IPS-20b (cell line): ENCODE measurements at regions not wholly inside any gene's neighbourhood (a gene's known extent, or its start where the extent isn't known, plus 50 kb on each side); places are given as distances from the start of the nearest gene placed in this dataset.

Experiments
- H3K27ac ChIP-seq: one replicate; pipeline ENCODE4 v1.5.1; 2013; ENCODE audit warnings: low read length
- H3K27me3 ChIP-seq: 2 replicates; pipeline ENCODE4 v1.6.1; 2013; ENCODE audit warnings: mild to moderate bottlenecking, low read length, inconsistent platforms; ENCODE audit not compliant: insufficient read depth
- H3K36me3 ChIP-seq: 2 replicates; pipeline ENCODE4 v1.6.1; 2013; ENCODE audit warnings: low read depth, mild to moderate bottlenecking, inconsistent platforms, low read length, moderate library complexity; ENCODE audit not compliant: insufficient read depth
- H3K4me1 ChIP-seq: 2 replicates; pipeline ENCODE4 v1.6.1; 2013; ENCODE audit warnings: mild to moderate bottlenecking, control low read depth, inconsistent platforms, low read length, moderate library complexity; ENCODE audit not compliant: insufficient read depth
- H3K4me3 ChIP-seq: 2 replicates; pipeline ENCODE4 v1.5.1; 2013; ENCODE audit warnings: mild to moderate bottlenecking, low read length, inconsistent platforms
- H3K9ac ChIP-seq: 2 replicates; pipeline ENCODE4 v1.6.1; 2013; ENCODE audit warnings: low read depth, mild to moderate bottlenecking, inconsistent platforms, low read length, moderate library complexity
- H3K9me3 ChIP-seq: 2 replicates; pipeline ENCODE4 v1.6.1; 2013; ENCODE audit warnings: mild to moderate bottlenecking, low read depth, low read length, inconsistent platforms; ENCODE audit not compliant: insufficient read depth

DNA sequence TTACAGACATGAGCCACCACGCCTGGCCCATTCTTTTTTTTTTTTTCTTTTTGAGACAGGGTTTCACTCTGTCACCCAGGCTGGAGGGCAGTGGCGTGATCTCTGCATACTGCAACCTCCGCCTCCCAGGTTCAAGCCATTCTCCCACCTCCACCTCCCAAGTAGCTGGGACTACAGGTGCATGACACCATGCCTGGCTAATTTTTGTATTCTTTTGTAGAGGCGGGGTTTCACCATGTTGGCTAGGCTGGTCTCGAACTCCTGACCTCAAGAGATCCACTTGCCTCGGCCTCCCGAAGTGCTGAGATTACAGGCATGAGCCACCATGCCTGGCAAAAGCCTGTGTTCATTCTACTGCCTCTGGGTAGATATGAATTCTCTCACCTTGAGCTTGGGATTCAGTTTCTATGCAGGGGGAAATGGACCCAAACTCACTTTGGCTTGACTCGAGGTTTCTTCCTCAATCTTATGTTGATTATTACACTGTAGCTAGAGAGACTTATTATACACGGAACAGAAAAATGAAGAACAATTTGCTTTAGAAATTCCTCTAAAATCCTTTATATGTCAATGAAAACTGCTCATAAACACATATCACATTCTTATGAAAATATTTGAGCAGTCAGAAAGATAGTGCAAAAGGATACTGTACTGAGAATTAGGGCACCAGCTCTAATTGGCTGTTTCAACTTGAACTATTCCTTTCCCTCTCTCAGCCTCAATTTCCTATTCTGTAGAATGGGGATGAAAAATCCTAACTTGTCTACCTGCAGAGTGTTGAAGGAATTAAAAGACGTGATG lies 252.3 kb downstream of the MYCN start:
- Histone ChIP-seq H3K36me3 (no peaks in the 10 kb centered on the region), H3K9me3 (no peaks in the 10 kb centered on the region), H3K4me1 (no peaks in the 10 kb centered on the region), H3K27me3 (no peaks in the 10 kb centered on the region), H3K9ac (no peak overlapping the region), H3K4me3 (no peak overlapping the region), H3K27ac (no peak overlapping the region)

DNA sequence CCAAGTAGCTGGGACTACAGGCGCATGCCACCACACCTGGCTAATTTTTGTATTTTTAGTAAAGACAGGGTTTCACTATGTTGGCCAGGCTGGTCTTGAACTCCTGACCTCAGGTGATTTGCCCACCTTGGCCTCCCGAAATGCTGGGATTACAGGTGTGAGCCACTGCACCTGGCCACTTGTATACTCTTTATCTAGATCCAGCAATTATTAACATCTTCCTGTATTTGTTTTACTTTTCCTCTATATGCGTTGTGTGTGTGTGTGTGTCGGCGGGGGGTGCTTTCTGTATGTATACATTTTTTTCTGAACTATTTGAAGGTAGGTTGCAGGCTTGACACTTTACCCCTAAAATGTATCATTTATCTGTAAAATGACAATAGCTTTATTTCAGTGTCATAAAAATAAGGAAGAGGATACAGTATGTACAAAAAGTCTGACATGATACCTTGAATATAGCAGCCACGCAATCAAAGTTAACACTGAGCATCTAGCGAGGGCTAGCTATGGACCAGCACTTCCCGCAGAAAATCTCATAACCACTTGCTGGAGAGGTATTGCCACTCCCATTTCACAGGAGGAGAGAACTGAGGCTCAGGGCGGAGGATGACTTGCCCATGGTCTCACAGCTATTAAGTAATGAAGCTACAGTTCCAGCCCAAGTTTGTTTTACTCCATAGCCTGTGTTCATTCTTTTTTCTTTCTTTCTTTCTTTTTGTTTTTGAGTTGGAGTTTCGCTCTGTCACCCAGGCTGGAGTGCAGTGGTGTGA lies 251.3 kb downstream of the MYCN start:
- no peaks in the 10 kb centered on the region for H3K4me1 ChIP-seq
- no peaks in the 10 kb centered on the region for H3K9me3 ChIP-seq
- no peak overlapping the region for H3K4me3 ChIP-seq
- H3K27me3 ChIP-seq, result no peaks in the 10 kb centered on the region
- no peaks in the 10 kb centered on the region for H3K36me3 ChIP-seq
- no peak overlapping the region for H3K27ac ChIP-seq
- H3K9ac ChIP-seq, result no peak overlapping the region

DNA sequence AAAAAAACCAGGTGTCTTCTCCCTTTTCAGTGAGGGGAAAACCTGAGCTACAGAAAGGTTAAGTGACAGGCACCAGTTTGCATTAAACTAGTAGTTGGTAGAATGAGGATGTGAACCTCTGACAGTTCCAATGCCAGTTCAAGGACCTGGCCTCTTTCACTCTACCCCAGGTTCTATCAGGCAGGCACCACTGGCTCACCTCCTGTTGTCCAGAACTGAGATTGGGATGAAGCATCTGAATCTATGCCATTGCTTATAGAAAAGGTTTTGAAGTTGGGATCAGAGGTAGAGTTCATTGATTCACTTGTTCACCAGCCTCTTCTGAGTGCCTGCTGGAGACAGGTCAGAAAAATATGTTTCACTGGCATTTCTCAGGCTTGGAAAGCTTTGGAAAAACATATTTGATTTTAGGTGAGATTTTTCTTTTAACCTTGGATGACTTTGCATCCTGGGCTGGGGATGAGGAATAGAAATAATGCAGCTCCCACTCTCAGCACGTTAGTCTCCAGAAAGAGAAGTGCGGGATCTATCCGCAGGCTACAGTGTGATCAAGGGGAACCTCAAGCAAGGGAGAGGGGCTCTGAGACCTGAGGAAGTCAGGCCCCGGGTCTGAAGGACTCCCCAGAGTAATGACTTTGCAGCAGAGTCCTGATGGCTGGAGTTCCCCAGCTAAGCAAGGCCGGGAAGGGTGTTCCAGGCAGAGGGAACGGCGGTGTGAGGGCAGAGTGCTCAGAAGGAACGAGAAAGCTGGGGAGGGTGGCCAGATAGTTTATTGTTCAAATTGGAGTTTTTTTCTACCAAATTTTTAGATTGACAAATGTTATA lies 250.3 kb downstream of the MYCN start:
- Histone ChIP-seq H3K9ac (no peak overlapping the region), H3K27ac (no peak overlapping the region), H3K4me3 (no peak overlapping the region), H3K9me3 (no peaks in the 10 kb centered on the region), H3K36me3 (no peaks in the 10 kb centered on the region), H3K4me1 (no peaks in the 10 kb centered on the region), H3K27me3 (no peaks in the 10 kb centered on the region)

- no peak overlapping the region for H3K9ac ChIP-seq
- no peak overlapping the region for H3K4me3 ChIP-seq
- H3K4me1 ChIP-seq, result peaks cover 4% of the 10 kb centered on the region; the same call in 1 of the 2 replicates
- H3K27ac ChIP-seq, result no peak overlapping the region
- no peaks in the 10 kb centered on the region for H3K9me3 ChIP-seq
- H3K27me3 ChIP-seq, result no peaks in the 10 kb centered on the region
- no peaks in the 10 kb centered on the region for H3K36me3 ChIP-seq
Measured at GRCh38 chr2:16189836-16190160, 249.4 kb downstream of the MYCN start.

DNA sequence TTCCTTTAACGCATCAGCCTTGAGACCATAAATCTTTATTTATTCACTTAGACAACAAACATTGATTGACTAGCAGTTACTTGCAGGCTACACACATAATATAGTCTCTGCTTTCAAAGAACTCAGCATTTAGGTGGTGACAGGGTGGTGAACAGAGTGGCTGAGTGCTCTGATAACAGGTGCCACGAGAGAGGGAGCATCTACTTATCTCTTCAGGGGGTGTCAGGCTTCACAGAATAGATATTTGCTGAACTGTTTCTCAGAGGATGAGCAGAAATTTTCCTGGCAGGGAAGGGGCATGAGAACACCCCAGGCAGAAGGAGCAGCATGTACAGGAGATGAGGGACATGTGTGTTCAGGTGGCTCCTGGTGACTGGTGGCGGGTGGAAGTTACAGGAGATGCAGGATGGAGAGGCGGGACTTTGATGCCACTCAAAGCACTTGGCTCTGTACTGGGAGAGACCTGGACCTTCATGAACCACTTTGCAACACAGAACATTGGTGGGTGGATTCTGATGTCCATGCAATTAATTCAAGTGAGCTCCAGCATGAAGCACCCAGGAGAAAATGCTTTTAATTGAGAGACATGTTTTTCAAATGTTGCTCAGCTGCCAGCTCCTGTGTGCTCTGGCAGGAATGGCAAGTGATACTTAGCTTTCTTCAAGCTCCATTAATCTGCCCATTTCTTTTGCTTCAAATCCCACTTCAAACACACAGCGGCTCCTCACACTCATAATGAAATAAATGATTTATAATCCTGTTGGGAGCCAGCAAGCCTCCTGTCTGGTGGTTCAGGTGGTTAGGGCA lies 248.9 kb downstream of the MYCN start:
- Histone ChIP-seq H3K27me3 (no peaks in the 10 kb centered on the region), H3K4me3 (no peak overlapping the region), H3K9me3 (no peaks in the 10 kb centered on the region), H3K4me1 (peaks cover 10% of the 10 kb centered on the region; the same call in 1 of the 2 replicates), H3K36me3 (no peaks in the 10 kb centered on the region), H3K27ac (no peak overlapping the region), H3K9ac (no peak overlapping the region)

DNA sequence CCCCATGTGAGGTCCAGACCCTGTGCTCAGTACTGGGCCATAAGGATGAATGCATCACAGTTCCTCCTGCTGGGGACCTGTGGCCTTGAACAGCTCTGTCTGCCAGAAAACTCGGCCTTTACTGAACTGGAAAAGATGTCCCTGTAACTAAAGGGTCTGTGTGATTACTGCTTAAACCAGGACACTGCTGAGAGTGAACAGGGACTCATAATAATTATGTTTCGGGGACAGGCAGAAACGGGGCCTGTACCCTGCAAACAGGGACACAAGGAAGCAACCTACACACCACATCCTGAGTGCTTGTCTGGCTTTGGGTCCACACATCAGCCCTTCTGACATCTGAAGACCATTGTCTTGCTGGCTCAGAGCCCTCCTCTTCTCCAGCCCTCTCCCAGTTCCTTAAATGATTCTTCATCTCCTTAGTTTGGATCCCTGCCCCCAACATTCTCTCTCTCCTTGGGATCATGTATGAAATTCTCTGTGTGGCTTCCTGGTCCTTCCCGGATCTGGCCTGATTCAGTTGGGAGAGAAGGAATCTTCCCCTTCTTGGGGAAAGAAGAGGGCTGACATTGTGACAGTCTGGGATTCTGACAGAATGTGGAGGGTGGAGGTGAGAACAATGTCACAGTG lies 248.0 kb downstream of the MYCN start:
- H3K27me3 ChIP-seq, result no peaks in the 10 kb centered on the region
- H3K4me3 ChIP-seq, result no peak overlapping the region
- no peaks in the 10 kb centered on the region for H3K36me3 ChIP-seq
- H3K4me1 ChIP-seq, result peaks cover 10% of the 10 kb centered on the region; the same call in 1 of the 2 replicates
- no peaks in the 10 kb centered on the region for H3K9me3 ChIP-seq
- H3K27ac ChIP-seq, result no peak overlapping the region
- no peak overlapping the region for H3K9ac ChIP-seq

DNA sequence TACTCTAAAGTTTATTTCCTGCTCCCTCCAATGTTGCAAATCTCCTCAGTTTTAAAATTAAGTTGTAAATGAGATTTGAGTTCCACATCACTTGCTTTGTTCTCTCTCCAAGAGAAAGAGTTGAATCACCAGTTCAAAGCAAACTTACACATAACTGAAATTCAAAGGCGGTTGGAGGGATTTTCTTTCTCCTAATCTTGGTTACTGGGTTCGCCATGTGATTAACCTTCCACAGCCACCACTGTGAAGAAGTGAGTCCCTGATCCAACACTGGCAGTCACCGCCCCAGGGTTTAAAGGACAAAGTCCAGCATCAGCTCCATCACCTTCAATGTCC lies 247.1 kb downstream of the MYCN start:
- Histone ChIP-seq H3K9me3 (no peaks in the 10 kb centered on the region), H3K4me1 (peaks cover 10% of the 10 kb centered on the region; the same call in 1 of the 2 replicates), H3K27me3 (no peaks in the 10 kb centered on the region), H3K36me3 (no peaks in the 10 kb centered on the region), H3K27ac (no peak overlapping the region), H3K4me3 (no peak overlapping the region), H3K9ac (no peak overlapping the region)

DNA sequence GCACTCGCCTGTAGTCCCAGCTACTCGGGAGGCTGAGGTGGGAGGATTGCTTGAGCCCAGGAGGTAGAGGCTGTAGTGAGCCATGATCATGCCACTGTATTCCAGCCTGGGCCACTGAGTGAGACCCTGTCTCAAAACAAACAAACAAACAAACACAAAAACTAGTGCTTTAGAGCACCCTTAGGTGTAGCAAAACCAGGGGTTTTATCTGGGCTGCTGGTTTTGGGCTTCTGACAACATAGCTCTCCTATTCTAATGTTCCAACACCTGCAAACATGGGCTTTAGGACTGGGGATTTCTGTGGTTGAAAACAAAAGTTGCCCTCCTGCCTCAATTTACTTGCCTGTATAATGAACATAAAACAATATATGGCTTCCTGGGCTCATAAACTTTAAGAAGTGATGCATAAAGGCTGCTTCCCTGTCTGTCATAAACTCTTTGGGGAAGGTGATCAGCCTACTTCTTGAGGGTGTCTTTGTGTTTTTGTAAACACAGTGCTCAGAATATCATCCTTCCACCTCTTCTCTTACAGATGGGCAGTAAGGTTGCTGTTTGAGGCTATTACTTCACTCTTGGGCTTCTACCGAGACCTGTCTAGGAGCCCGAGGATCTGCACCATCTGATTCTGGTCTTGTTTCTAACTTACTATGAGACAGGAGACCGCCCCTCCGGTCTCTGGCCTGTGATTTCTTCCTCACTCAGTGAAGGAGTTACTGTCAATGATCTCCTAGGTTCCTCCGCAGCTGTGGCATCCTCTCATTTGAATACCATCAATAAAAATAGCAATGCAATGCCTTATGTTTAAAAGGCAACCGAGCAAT lies 246.5 kb downstream of the MYCN start:
- H3K9me3 ChIP-seq, result no peaks in the 10 kb centered on the region
- no peak overlapping the region for H3K9ac ChIP-seq
- H3K4me1 ChIP-seq, result peaks cover 10% of the 10 kb centered on the region; the same call in 1 of the 2 replicates
- no peaks in the 10 kb centered on the region for H3K27me3 ChIP-seq
- H3K4me3 ChIP-seq, result no peak overlapping the region
- H3K36me3 ChIP-seq, result no peaks in the 10 kb centered on the region
- no peak overlapping the region for H3K27ac ChIP-seq

- H3K9ac ChIP-seq, result no peak overlapping the region
- no peaks in the 10 kb centered on the region for H3K27me3 ChIP-seq
- H3K27ac ChIP-seq, result no peak overlapping the region
- no peak overlapping the region for H3K4me3 ChIP-seq
- peaks cover 10% of the 10 kb centered on the region; the same call in 1 of the 2 replicates for H3K4me1 ChIP-seq
- no peaks in the 10 kb centered on the region for H3K36me3 ChIP-seq
- H3K9me3 ChIP-seq, result no peaks in the 10 kb centered on the region
Measured at GRCh38 chr2:16185801-16186272, 245.5 kb downstream of the MYCN start.

DNA sequence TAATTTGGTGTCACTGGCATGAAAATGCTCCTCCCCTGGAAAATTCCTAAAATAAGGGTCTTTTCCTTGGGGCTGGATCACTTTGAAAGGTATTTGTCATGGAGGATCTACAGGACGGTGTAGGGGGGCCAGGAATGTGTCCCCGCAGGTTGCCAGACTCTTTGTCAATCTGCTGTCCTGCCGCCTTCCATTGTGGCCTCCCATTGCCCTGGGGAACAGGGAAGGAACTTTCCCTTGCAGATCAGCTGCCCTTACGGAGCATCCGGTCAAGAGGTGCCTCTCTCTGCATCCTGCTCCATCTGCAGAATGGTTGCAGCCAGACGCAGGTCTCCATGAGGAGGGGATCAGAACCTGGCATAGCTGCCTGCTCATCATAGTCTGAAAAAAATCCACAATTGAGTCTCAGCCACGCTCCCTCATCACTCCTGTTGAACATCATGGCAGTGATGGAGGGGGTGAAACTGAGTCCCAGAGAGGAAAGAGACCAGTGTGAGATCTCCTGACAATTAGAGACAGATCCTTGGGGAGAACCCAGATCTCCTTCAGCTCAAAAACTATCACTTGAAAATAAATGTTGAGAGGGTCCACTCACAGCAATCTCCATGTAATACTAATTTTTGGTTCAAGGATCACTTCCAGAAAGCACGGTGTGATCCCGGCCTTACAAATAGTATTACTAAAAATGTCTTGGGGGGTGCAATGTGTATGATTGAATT lies 244.8 kb downstream of the MYCN start:
- no peak overlapping the region for H3K9ac ChIP-seq
- no peak overlapping the region for H3K4me3 ChIP-seq
- no peaks in the 10 kb centered on the region for H3K9me3 ChIP-seq
- no peaks in the 10 kb centered on the region for H3K36me3 ChIP-seq
- H3K27ac ChIP-seq, result no peak overlapping the region
- peaks cover 15% of the 10 kb centered on the region; the same call in 1 of the 2 replicates for H3K4me1 ChIP-seq
- no peaks in the 10 kb centered on the region for H3K27me3 ChIP-seq
